Immature natural killer cell (primary cell): ENCODE measurements at regions not wholly inside any gene's neighbourhood (a gene's known extent, or its start where the extent isn't known, plus 50 kb on each side); places are given as distances from the start of the nearest gene placed in this dataset.

ENCODE experiments used
- DNase-seq, 3 donors: peaks; one replicate each; pipeline ENCODE4 v3.0.0; 2022; ENCODE audit warnings: mixed read lengths in 1 of 3
- H3K27ac Mint-ChIP-seq, 6 donors: one replicate each; pipeline ENCODE4 v1.8.0; 2020; ENCODE audit warnings: mixed read lengths in 6 of 6, mild to moderate bottlenecking in 5 of 6, inconsistent platforms in 4 of 6, moderate library complexity in 3 of 6
- H3K27me3 Mint-ChIP-seq, 3 donors: one replicate each; pipeline ENCODE4 v1.8.0; 2020 to 2021; ENCODE audit warnings: low read depth in 3 of 3, mild to moderate bottlenecking in 3 of 3, mixed read lengths in 3 of 3, moderate library complexity in 3 of 3, inconsistent platforms in 1 of 3
- H3K36me3 Mint-ChIP-seq, 3 donors: one replicate each; pipeline ENCODE4 v1.8.0; 2020; ENCODE audit warnings: mixed read lengths in 3 of 3, inconsistent platforms in 2 of 3, mild to moderate bottlenecking in 2 of 3
- H3K4me1 Mint-ChIP-seq, 2 donors: one replicate each; pipeline ENCODE4 v1.8.0; 2020; ENCODE audit warnings: inconsistent platforms in 2 of 2, mild to moderate bottlenecking in 2 of 2, mixed read lengths in 2 of 2, moderate library complexity in 1 of 2
- H3K4me3 Mint-ChIP-seq, 5 donors: one replicate each; pipeline ENCODE4 v1.8.0; 2020; ENCODE audit warnings: mild to moderate bottlenecking in 5 of 5, mixed read lengths in 5 of 5, inconsistent platforms in 3 of 5, moderate library complexity in 3 of 5
- H3K9me3 Mint-ChIP-seq, 6 donors: one replicate each; pipeline ENCODE4 v1.8.0; 2020; ENCODE audit warnings: mild to moderate bottlenecking in 6 of 6, mixed read lengths in 6 of 6, inconsistent platforms in 4 of 6, moderate library complexity in 3 of 6

- peaks cover 0 to 8% (median 4%) of the 10 kb centered on the region in 6 donors for H3K9me3 Mint-ChIP-seq
- no peaks in the 10 kb centered on the region for H3K4me1 Mint-ChIP-seq
- H3K27me3 Mint-ChIP-seq = peaks cover 0 to 7% (median 4%) of the 10 kb centered on the region in 3 donors
- DNase-seq = no peak
- no peak overlapping the region for H3K27ac Mint-ChIP-seq
- H3K36me3 Mint-ChIP-seq = no peaks in the 10 kb centered on the region
- no peak overlapping the region for H3K4me3 Mint-ChIP-seq
Measured at GRCh38 chr20:52552181-52552872, 360.7 kb upstream of the ZFP64 start.

DNA sequence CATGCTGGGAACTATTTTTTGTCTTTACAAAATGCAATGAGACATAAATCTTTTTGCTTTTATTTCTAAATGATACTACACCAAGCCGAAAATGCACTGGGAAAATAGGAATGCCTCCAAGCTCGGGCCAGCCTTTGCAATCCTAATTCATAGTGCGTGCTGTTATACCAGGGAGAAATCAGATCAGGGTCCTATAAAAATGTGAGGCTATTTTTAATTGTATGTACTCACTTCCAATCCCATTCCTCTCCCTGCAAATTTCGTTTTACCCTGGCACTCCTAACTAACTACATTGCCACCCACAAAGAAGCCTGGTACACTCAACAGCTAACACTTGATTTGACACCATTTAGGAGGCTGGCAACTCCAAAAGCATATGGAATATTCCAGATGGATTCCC lies 350.6 kb upstream of the ZFP64 start:
- peaks cover 1 to 6% (median 4%) of the 10 kb centered on the region in 3 donors for H3K27me3 Mint-ChIP-seq
- no peaks in the 10 kb centered on the region for H3K4me1 Mint-ChIP-seq
- H3K36me3 Mint-ChIP-seq = no peaks in the 10 kb centered on the region
- peaks cover 0 to 2% (median 0%) of the 10 kb centered on the region in 6 donors for H3K9me3 Mint-ChIP-seq
- no peak for DNase-seq
- H3K4me3 Mint-ChIP-seq = no peak overlapping the region
- no peak overlapping the region for H3K27ac Mint-ChIP-seq

- Mint-ChIP-seq H3K4me1 (no peaks in the 10 kb centered on the region), H3K4me3 (no peak overlapping the region), H3K27ac (no peak overlapping the region), H3K36me3 (no peaks in the 10 kb centered on the region), H3K9me3 (peaks cover 0 to 2% (median 0%) of the 10 kb centered on the region in 6 donors), H3K27me3 (peaks cover 4 to 10% (median 4%) of the 10 kb centered on the region in 3 donors)
- DNase-seq = no peak
Measured at GRCh38 chr20:52540509-52540908, 348.9 kb upstream of the ZFP64 start.

- Mint-ChIP-seq H3K27ac (no peak overlapping the region), H3K9me3 (peaks cover 0 to 2% (median 0%) of the 10 kb centered on the region in 6 donors), H3K27me3 (peaks cover 4 to 10% (median 4%) of the 10 kb centered on the region in 3 donors), H3K4me3 (no peak overlapping the region), H3K4me1 (no peaks in the 10 kb centered on the region), H3K36me3 (no peaks in the 10 kb centered on the region)
- DNase-seq = no peak
Measured at GRCh38 chr20:52539891-52540290, 348.3 kb upstream of the ZFP64 start.

DNA sequence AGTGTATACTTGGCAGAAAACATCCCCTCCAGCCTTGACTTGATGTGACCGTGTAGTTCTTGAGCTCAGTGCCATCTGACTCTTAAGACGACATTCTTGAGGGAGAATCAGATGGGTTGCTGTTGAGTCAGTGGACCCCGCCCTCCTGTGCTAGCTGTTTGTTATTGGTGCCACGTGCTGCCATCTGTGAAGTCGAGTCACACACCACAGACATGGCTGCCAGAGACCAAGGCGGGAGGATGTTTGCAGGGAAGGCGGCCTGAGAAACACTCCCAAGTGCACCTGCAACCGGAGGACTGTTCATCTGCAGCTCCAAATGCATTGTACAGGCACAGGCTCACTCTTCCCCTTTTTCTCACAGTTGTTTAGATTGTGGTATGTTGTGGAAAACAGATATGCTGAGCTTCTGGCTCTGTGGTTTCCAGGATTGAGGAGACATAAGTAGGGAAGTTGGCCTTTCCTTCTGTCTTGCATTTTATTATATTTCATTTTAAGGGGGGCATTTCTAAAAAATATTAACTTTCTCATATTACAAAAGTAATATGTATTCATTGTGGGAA lies 345.3 kb upstream of the ZFP64 start:
- no peaks in the 10 kb centered on the region for H3K4me1 Mint-ChIP-seq
- no peak overlapping the region for H3K4me3 Mint-ChIP-seq
- no peak overlapping the region for H3K27ac Mint-ChIP-seq
- no peaks in the 10 kb centered on the region for H3K36me3 Mint-ChIP-seq
- DNase-seq = no peak
- H3K9me3 Mint-ChIP-seq = peaks cover 0 to 2% (median 0%) of the 10 kb centered on the region in 6 donors
- peaks cover 6 to 10% (median 7%) of the 10 kb centered on the region in 3 donors for H3K27me3 Mint-ChIP-seq

GRCh38 chr20:52536040-52536439 lies 344.5 kb upstream of the ZFP64 start:
- no peaks in the 10 kb centered on the region for H3K36me3 Mint-ChIP-seq
- H3K4me3 Mint-ChIP-seq = no peak overlapping the region
- no peak for DNase-seq
- peaks cover 6 to 7% (median 7%) of the 10 kb centered on the region in 3 donors for H3K27me3 Mint-ChIP-seq
- no peak overlapping the region for H3K27ac Mint-ChIP-seq
- peaks cover 0 to 2% (median 0%) of the 10 kb centered on the region in 6 donors for H3K9me3 Mint-ChIP-seq
- no peaks in the 10 kb centered on the region for H3K4me1 Mint-ChIP-seq

DNA sequence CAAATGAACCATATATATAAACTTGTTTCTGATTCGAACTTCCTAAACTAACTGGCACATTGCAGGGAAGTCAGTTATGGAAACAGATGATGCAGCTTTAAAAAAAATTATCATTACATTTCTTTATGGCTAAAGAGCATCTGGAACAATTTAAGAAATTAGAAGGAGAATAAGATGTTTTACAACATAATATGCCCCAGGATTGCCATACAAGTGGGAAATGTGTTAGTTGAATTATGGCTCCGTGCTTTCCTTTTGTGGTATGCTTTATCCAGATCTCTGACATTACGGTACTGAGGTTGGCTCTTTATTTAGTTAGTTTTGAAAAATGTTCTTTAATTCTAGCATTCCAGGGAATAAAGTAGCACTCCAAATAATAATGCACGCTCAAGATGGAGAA lies 343.0 kb upstream of the ZFP64 start:
- H3K27me3 Mint-ChIP-seq = peaks cover 3 to 7% (median 5%) of the 10 kb centered on the region in 3 donors
- peaks cover 0 to 2% (median 0%) of the 10 kb centered on the region in 6 donors for H3K9me3 Mint-ChIP-seq
- no peaks in the 10 kb centered on the region for H3K4me1 Mint-ChIP-seq
- no peaks in the 10 kb centered on the region for H3K36me3 Mint-ChIP-seq
- no peak for DNase-seq
- H3K27ac Mint-ChIP-seq = no peak overlapping the region
- no peak overlapping the region for H3K4me3 Mint-ChIP-seq

- no peak for DNase-seq
- H3K27ac Mint-ChIP-seq = no peak overlapping the region
- no peak overlapping the region for H3K4me3 Mint-ChIP-seq
- H3K36me3 Mint-ChIP-seq = no peaks in the 10 kb centered on the region
- H3K9me3 Mint-ChIP-seq = peaks cover 0 to 2% (median 0%) of the 10 kb centered on the region in 6 donors
- no peaks in the 10 kb centered on the region for H3K4me1 Mint-ChIP-seq
- peaks cover 3 to 7% (median 5%) of the 10 kb centered on the region in 3 donors for H3K27me3 Mint-ChIP-seq
Measured at GRCh38 chr20:52533401-52533800, 341.8 kb upstream of the ZFP64 start.

DNA sequence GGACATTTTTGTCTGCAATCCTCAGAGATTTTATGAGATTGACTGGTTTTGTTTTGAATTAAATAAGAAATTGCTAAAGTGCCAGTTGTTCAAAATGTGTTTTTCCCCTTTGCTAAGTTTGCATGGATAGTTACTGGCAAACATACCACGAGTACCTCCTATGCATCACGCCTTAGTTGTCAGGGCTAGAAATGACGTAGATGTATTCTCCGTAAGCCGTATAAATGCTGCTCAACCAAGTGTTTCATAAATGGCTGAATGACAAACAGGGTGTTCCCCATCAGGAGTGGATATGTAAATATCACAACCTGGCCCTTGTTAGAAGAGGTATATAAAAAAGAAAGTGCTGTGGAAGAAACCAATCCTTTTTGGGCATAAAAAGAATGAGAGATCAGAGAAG lies 341.1 kb upstream of the ZFP64 start:
- Mint-ChIP-seq H3K4me3 (no peak overlapping the region), H3K4me1 (no peaks in the 10 kb centered on the region), H3K27ac (no peak overlapping the region), H3K27me3 (peaks cover 3 to 7% (median 5%) of the 10 kb centered on the region in 3 donors), H3K36me3 (no peaks in the 10 kb centered on the region), H3K9me3 (peaks cover 0 to 2% (median 0%) of the 10 kb centered on the region in 6 donors)
- DNase-seq = no peak

- H3K4me3 Mint-ChIP-seq = no peak overlapping the region
- no peaks in the 10 kb centered on the region for H3K36me3 Mint-ChIP-seq
- peaks cover 2 to 5% (median 3%) of the 10 kb centered on the region in 3 donors for H3K27me3 Mint-ChIP-seq
- no peak for DNase-seq
- peaks cover 0 to 2% (median 0%) of the 10 kb centered on the region in 6 donors for H3K9me3 Mint-ChIP-seq
- no peak overlapping the region for H3K27ac Mint-ChIP-seq
- H3K4me1 Mint-ChIP-seq = no peaks in the 10 kb centered on the region
Measured at GRCh38 chr20:52530571-52530970, 339.0 kb upstream of the ZFP64 start.

GRCh38 chr20:52529826-52530225 lies 338.2 kb upstream of the ZFP64 start:
- H3K36me3 Mint-ChIP-seq = no peaks in the 10 kb centered on the region
- H3K27ac Mint-ChIP-seq = no peak overlapping the region
- no peak for DNase-seq
- no peaks in the 10 kb centered on the region for H3K4me1 Mint-ChIP-seq
- H3K27me3 Mint-ChIP-seq = peaks cover 1 to 5% (median 3%) of the 10 kb centered on the region in 3 donors
- no peak overlapping the region for H3K4me3 Mint-ChIP-seq
- H3K9me3 Mint-ChIP-seq = peaks cover 0 to 2% (median 0%) of the 10 kb centered on the region in 6 donors

DNA sequence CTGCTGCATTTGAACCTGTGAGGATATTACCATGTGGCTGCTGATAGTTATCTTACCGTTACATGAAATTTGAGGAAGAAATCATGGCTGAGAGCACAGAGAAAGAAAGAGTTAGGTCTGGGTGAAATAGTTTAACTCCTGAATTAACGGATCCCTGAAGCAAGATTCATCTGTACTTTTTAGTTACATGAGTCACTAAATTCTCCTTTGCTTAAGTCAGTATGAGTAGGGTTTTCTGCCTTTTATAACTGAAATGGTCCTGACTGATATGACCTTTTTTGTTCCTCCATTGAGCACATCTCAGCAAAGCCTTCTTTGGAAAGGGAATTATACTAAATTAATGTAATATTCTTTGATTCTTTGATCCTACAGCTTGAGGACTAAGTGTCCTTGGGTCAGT lies 333.3 kb upstream of the ZFP64 start:
- Mint-ChIP-seq H3K27me3 (peaks cover 0 to 5% (median 0%) of the 10 kb centered on the region in 3 donors), H3K27ac (no peak overlapping the region)

DNA sequence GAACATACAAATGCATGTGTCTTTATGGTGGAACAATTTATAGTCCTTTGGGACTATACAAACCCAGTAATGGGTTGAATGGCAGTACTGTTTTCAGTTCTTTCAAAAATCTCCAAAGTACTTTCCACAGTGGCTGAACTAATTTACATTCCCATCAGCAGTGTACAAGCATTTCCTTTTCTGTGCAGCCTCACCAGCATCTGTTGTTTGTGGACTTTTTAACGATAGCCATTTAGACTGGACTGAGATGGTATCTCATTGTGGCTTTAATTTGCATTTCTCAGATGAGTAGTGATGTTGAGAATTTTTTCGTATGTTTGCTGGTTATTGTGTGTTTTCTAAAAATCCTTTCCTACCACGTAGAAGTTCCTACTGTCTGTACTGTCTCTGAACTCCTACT lies 327.2 kb upstream of the ZFP64 start:
- Mint-ChIP-seq H3K27ac (no peak overlapping the region), H3K27me3 (peaks cover 0 to 6% (median 0%) of the 10 kb centered on the region in 3 donors), H3K4me3 (no peak overlapping the region), H3K4me1 (no peaks in the 10 kb centered on the region), H3K36me3 (peaks cover 0 to 4% (median 0%) of the 10 kb centered on the region in 3 donors), H3K9me3 (peaks cover 0 to 5% (median 0%) of the 10 kb centered on the region in 6 donors)
- no peak for DNase-seq

More for the DNA sequence above, 333.3 kb upstream of the ZFP64 start:
- H3K4me3 Mint-ChIP-seq = no peak overlapping the region
- H3K9me3 Mint-ChIP-seq = no peaks in the 10 kb centered on the region
- DNase-seq = no peak
- no peaks in the 10 kb centered on the region for H3K4me1 Mint-ChIP-seq
- H3K36me3 Mint-ChIP-seq = no peaks in the 10 kb centered on the region

GRCh38 chr20:52515877-52516276 lies 324.3 kb upstream of the ZFP64 start:
- H3K27ac Mint-ChIP-seq = no peak overlapping the region

More at GRCh38 chr20:52515877-52516276, 324.3 kb upstream of the ZFP64 start:
- H3K27me3 Mint-ChIP-seq = peaks cover 0 to 9% (median 0%) of the 10 kb centered on the region in 3 donors
- H3K36me3 Mint-ChIP-seq = peaks cover 0 to 4% (median 0%) of the 10 kb centered on the region in 3 donors
- no peak for DNase-seq
- H3K4me1 Mint-ChIP-seq = no peaks in the 10 kb centered on the region
- H3K9me3 Mint-ChIP-seq = peaks cover 0 to 5% (median 0%) of the 10 kb centered on the region in 6 donors
- H3K4me3 Mint-ChIP-seq = no peak overlapping the region
